Cardiac muscle cell (in vitro differentiated cells and primary cell): ENCODE measurements at regions not wholly inside any gene's neighbourhood (a gene's known extent, or its start where the extent isn't known, plus 50 kb on each side); places are given as distances from the start of the nearest gene placed in this dataset.
"Not testable (repeated sequence)": the region's sequence is repeated elsewhere in the genome, so short reads cannot be mapped to it uniquely, and the experiment has no call there.

Experiments used
- DNase-seq, 2 donors: peaks; one replicate each; pipeline versions ENCODE4 v3.0.0 to v3.0.0-alpha.2; 2010 to 2017; ENCODE audit warnings: low read depth in 1 of 2, low spot score in 1 of 2
- H3K27ac ChIP-seq: fragments of 200-600 bp; sonication (generic); 2 replicates; pipeline ENCODE4 v1.5.1; 2016
- H3K27me3 ChIP-seq: fragments of 200-600 bp; sonication (generic); 2 replicates; pipeline ENCODE4 v1.6.0; 2016; ENCODE audit warnings: control low read depth
- H3K36me3 ChIP-seq: fragments of 200-600 bp; sonication (generic); 2 replicates; pipeline ENCODE4 v1.5.1; 2016; ENCODE audit warnings: control low read depth
- H3K4me1 ChIP-seq: fragments of 200-600 bp; sonication (generic); 2 replicates; pipeline ENCODE4 v1.8.1; 2017; ENCODE audit warnings: low read depth, mild to moderate bottlenecking, mixed run types
- H3K4me3 ChIP-seq: fragments of 200-600 bp; sonication (generic); 2 replicates; pipeline ENCODE4 v1.5.1; 2016; ENCODE audit warnings: mild to moderate bottlenecking
- H3K9me3 ChIP-seq: fragments of 200-600 bp; sonication (generic); 2 replicates; pipeline ENCODE4 v1.5.1; 2017; ENCODE audit warnings: low read depth, mild to moderate bottlenecking, control low read depth
- TF ChIP-seq, protein P1 (sequence below): IDR thresholded peaks from 2 replicates; pipeline ENCODE4 v1.5.1; 2012; ENCODE audit warnings: low read depth, mild to moderate bottlenecking, low read length

DNA sequence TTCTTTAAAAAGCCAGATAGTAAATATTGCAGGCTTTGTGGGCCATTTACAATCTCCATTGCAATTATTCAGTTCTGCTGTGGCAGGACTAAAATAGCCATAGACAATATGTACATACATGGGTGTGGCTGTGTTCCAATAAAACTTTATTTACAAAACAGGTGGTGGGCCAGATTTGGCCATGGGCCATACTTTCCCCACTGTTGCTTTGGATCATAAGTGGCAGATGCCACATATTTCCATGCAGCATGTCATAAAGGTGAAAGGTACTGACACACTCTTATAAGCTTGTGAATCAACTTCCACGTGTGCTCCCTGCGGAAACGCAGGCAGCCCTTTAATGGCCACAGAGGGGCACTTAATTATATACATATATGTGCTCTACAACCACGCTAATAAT lies 244.4 kb upstream of the FOXN3 start:
- H3K36me3 ChIP-seq: no peaks in the 10 kb centered on the region
- DNase-seq: no peak
- H3K9me3 ChIP-seq: no peaks in the 10 kb centered on the region
- no peaks in the 10 kb centered on the region for H3K27me3 ChIP-seq
- TF ChIP-seq, protein P1, sequence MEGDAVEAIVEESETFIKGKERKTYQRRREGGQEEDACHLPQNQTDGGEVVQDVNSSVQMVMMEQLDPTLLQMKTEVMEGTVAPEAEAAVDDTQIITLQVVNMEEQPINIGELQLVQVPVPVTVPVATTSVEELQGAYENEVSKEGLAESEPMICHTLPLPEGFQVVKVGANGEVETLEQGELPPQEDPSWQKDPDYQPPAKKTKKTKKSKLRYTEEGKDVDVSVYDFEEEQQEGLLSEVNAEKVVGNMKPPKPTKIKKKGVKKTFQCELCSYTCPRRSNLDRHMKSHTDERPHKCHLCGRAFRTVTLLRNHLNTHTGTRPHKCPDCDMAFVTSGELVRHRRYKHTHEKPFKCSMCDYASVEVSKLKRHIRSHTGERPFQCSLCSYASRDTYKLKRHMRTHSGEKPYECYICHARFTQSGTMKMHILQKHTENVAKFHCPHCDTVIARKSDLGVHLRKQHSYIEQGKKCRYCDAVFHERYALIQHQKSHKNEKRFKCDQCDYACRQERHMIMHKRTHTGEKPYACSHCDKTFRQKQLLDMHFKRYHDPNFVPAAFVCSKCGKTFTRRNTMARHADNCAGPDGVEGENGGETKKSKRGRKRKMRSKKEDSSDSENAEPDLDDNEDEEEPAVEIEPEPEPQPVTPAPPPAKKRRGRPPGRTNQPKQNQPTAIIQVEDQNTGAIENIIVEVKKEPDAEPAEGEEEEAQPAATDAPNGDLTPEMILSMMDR: no peak
- no peak overlapping the region for H3K27ac ChIP-seq
- H3K4me3 ChIP-seq: no peak overlapping the region
- H3K4me1 ChIP-seq: peaks cover 19% of the 10 kb centered on the region

DNA sequence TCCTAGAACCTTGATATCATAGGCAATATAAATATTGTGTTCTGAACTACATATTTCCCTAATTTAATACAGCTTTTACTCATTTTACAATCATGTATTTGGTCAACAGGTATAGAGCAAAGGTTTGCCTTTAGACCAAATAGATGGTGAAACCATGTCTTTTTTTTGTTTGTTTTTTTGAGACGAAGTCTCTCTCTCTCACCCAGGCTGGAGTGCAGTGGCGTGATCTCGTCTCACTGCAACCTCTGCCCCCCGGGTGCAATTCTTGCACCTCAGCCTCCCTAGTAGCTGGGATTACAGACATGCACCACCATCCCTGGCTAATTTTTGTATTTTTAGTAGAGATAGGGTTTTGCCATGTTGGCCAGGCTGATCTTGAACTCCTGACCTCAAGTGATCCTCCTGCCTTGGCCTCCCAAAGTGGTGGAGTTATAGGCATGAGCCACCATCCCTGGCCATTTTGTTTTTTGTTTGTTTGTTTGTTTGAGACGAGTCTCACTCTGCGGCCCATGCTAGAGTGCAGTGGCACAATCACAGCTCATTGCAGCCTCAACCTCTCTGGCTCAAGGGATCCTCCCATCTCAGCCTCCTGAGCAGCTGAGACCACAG lies 243.7 kb upstream of the FOXN3 start:
- not testable (repeated sequence) for H3K27me3 ChIP-seq, H3K36me3 ChIP-seq, H3K4me3 ChIP-seq, DNase-seq, H3K27ac ChIP-seq, H3K9me3 ChIP-seq
- H3K4me1 ChIP-seq: peaks cover 19% of the 10 kb centered on the region

DNA sequence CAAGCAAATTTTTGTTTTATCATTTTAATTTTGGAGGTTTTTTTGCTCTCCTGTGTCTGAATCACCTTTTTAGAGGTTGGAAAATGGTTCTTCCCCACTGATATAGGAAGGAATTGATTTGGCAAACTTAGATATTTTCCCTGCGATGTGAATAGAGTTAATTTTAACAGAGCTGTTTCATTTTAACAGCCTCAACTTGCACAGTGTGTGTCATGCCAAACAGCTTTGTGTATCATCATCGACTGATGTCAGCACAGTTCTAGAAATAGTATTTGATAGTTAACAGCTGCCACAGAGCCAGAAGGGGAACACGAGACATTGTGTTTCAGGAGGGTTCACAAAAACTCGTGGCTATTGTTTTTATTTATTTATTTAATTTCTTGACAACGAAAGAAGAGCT lies 243.1 kb upstream of the FOXN3 start:
- Histone ChIP-seq H3K27ac (no peak overlapping the region), H3K27me3 (no peaks in the 10 kb centered on the region), H3K36me3 (no peaks in the 10 kb centered on the region), H3K4me1 (peaks cover 19% of the 10 kb centered on the region), H3K4me3 (no peak overlapping the region), H3K9me3 (no peaks in the 10 kb centered on the region)
- peak; percentile 39 to 71 for DNase-seq
- TF ChIP-seq, protein P1: no peak

DNA sequence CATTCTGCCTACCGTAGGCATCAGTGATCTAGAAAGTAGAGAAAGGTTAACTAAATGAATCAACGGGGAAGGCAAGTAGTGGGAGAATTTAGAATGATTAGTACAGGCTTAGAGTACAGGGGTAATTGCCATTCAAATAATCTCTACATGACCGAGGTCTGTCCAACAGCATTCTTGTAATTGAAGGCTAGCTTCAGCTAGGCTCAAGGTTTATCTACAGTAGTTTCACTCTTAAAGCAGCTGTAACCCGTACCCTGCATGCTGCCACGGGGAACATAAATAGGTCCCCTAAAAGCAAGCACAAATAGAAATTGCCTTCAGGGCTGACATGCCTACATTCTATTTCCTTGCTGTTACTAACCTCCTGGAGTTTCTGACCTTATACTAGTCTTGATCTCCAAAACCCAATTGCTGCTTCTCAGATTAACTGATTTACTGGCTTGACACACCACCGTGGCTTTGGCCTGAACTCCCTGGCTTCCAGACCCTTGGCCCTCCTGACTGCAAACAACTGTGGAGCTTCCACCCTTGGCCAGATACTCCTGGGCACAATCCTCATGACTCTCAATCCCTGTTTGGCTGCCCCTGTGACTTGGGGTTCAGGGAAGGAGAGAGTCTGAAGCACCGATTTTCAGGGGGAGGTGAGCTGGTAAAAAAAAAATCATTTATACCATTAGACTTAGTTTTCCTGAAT lies 242.1 kb upstream of the FOXN3 start:
- TF ChIP-seq, protein P1: no peak
- Histone ChIP-seq H3K36me3 (no peaks in the 10 kb centered on the region), H3K27me3 (no peaks in the 10 kb centered on the region), H3K4me1 (peaks cover 19% of the 10 kb centered on the region), H3K4me3 (no peak overlapping the region), H3K27ac (peak overlapping the region; percentile 46), H3K9me3 (no peaks in the 10 kb centered on the region)
- peak in 1 of 2 donors; percentile 8 for DNase-seq

DNA sequence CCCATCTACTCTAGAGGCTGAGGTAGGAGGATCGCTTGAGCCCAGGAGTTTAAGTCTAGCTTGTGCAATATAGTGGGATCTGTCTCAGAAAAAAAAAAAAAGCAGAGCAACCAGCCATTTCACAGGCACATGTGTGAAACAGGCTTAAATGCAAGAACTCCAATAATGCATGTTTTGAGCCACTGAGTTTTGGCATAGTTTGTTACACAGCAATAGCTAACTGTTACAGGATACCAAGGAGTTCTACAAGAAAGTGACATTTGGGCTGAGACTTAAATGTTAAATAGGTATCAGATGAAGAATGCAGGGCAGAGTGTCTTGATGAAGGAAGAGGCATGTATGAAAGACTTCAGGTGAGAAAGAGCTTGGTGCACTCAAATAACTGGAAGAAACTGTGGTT lies 240.0 kb upstream of the FOXN3 start:
- peaks cover 19% of the 10 kb centered on the region for H3K4me1 ChIP-seq
- no peaks in the 10 kb centered on the region for H3K9me3 ChIP-seq
- H3K36me3 ChIP-seq: no peaks in the 10 kb centered on the region
- H3K27ac ChIP-seq: no peak overlapping the region
- H3K27me3 ChIP-seq: no peaks in the 10 kb centered on the region
- no peak overlapping the region for H3K4me3 ChIP-seq
- DNase-seq: no peak
- TF ChIP-seq, protein P1: no peak

DNA sequence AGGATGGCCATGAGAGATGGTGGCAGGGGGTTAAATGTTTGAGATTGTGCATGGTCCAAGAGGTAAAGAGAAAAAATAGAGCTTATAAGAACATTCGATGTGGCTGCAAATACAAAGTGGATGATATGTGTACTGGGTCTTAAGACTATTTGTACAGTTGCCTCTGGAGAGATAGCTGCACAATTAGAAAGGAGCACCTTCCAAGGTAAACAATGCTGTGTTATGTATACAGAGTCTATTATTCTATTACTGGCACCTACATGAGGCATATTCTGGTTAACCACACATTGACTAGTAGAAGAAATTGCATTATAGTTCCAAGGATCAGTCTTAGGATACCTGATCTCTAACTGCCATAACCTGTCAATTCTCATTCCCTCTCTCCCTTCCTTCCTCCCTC lies 238.0 kb upstream of the FOXN3 start:
- Histone ChIP-seq H3K27ac (no peak overlapping the region), H3K9me3 (no peaks in the 10 kb centered on the region), H3K27me3 (no peaks in the 10 kb centered on the region), H3K36me3 (no peaks in the 10 kb centered on the region), H3K4me3 (no peak overlapping the region), H3K4me1 (peaks cover 12% of the 10 kb centered on the region)
- DNase-seq: no peak
- TF ChIP-seq, protein P1: no peak
